Caco-2 (cell line): ENCODE measurements at regions not wholly inside any gene's neighbourhood (a gene's known extent, or its start where the extent isn't known, plus 50 kb on each side); places are given as distances from the start of the nearest gene placed in this dataset.

Experiments
- BruUV-seq: library from RNA; stranded (reverse); fragments of 400-500 nt; replicated peaks from 2 replicates; lab custom pipeline; 2021; lab: Mats Ljungman, UMichigan
- CTCF ChIA-PET: fragments of 300-600 bp; sonication (Branson Sonifier 250); formaldehyde crosslinking; loops from one replicate; lab custom pipeline; 2022; ENCODE audit warnings: antibody characterized with exemption; lab: Charles Lee
- POLR2A ChIA-PET: fragments of 300-600 bp; sonication (Branson Sonifier 250); formaldehyde crosslinking; loops from one replicate; lab custom pipeline; 2022; ENCODE audit warnings: antibody characterized with exemption; lab: Charles Lee
- DNase-seq, 2 experiments: peaks; one replicate each; pipeline versions ENCODE4 v3.0.0 to v3.0.0-alpha.2; 2020 to 2022
- H3K27me3 ChIP-seq: replicated peaks from 2 replicates; pipeline ENCODE4 v1.6.0; 2011; ENCODE audit warnings: low read length; ENCODE audit not compliant: control insufficient read depth, insufficient read depth
- H3K36me3 ChIP-seq: 2 replicates; pipeline ENCODE4 v1.5.1; 2011; ENCODE audit warnings: low read length; ENCODE audit not compliant: control insufficient read depth, insufficient read depth
- H3K4me1 ChIP-seq: fragments of 250-450 bp; sonication (Bioruptor Pico); 2 replicates; pipeline ENCODE4 v1.5.1; 2020; ENCODE audit warnings: mild to moderate bottlenecking
- H3K4me3 ChIP-seq: 2 replicates; pipeline ENCODE4 v1.5.1; 2011; ENCODE audit warnings: low read depth, mild to moderate bottlenecking, control low read depth, low read length
- H3K9me3 ChIP-seq: fragments of 250-450 bp; sonication (Bioruptor Pico); 2 replicates; pipeline ENCODE4 v1.5.1; 2020; ENCODE audit warnings: mild to moderate bottlenecking, moderate library complexity
- H3K27ac Mint-ChIP-seq: one replicate; pipeline ENCODE4 v1.8.0; 2022; ENCODE audit warnings: mixed read lengths; ENCODE audit not compliant: unreplicated experiment
- H3K27me3 Mint-ChIP-seq: one replicate; pipeline ENCODE4 v1.8.0; 2022; ENCODE audit warnings: mixed read lengths; ENCODE audit not compliant: insufficient read depth, unreplicated experiment
- H3K36me3 Mint-ChIP-seq: one replicate; pipeline ENCODE4 v1.8.0; 2022; ENCODE audit warnings: mild to moderate bottlenecking, mixed read lengths; ENCODE audit not compliant: insufficient read depth, unreplicated experiment
- H3K4me1 Mint-ChIP-seq: one replicate; pipeline ENCODE4 v1.8.0; 2022; ENCODE audit warnings: low read depth, mixed read lengths; ENCODE audit not compliant: unreplicated experiment
- H3K4me3 Mint-ChIP-seq: one replicate; pipeline ENCODE4 v1.8.0; 2022; ENCODE audit warnings: mild to moderate bottlenecking, moderate library complexity, mixed read lengths; ENCODE audit not compliant: unreplicated experiment
- H3K9me3 Mint-ChIP-seq: one replicate; pipeline ENCODE4 v1.8.0; 2022; ENCODE audit warnings: mixed read lengths; ENCODE audit not compliant: unreplicated experiment
- intact Hi-C: fragments of 100-400 bp; cut with micrococcal nuclease; formaldehyde crosslinking; loops from one replicate; pipeline ENCODE4 v1.10.0; 2022; ENCODE audit not compliant: unreplicated experiment
- TF ChIP-seq, protein P1 (sequence below), 2 experiments: fragments of 200-600 bp in 1 of 2; IDR thresholded peaks; 1 replicate in 1 of 2; 2 replicates in 1 of 2; pipeline versions ENCODE4 v1.5.1 to v1.8.0; 2011 to 2022; ENCODE audit warnings: antibody characterized with exemption in 1 of 2, control low read depth in 1 of 2, inconsistent platforms in 1 of 2, low read depth in 1 of 2, low read length in 1 of 2, mild to moderate bottlenecking in 1 of 2, moderate library complexity in 1 of 2; ENCODE audit not compliant: insufficient read depth in 1 of 2, severe bottlenecking in 1 of 2, unreplicated experiment in 1 of 2

DNA sequence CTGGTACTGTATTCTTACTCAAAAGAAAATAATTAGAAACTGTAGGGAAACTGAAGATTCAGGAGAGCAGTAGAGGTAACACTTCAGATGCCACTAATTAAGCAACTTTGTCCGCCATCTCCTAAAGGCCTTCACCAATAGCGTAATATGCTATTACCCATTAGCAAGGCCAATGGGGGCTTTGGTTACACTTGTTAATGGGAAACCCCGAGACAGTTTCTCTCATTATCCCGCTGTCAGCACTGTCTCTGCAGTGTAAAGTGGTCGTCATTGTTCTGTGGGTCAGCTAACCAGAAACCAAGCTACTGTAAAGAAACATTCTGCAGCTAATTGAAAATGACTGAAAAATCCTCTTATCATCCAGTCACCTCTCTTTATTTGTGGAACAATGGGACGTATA, 468.0 kb upstream of the POU3F2 start:
- no peak overlapping the region for H3K4me3 ChIP-seq
- no peaks in the 10 kb centered on the region for H3K9me3 ChIP-seq
- Mint-ChIP-seq H3K4me1 (no peaks in the 10 kb centered on the region), H3K4me3 (no peak overlapping the region), H3K27ac (no peak overlapping the region), H3K9me3 (no peaks in the 10 kb centered on the region), H3K36me3 (no peaks in the 10 kb centered on the region), H3K27me3 (peaks cover 4% of the 10 kb centered on the region)
- TF ChIP-seq, protein P1, sequence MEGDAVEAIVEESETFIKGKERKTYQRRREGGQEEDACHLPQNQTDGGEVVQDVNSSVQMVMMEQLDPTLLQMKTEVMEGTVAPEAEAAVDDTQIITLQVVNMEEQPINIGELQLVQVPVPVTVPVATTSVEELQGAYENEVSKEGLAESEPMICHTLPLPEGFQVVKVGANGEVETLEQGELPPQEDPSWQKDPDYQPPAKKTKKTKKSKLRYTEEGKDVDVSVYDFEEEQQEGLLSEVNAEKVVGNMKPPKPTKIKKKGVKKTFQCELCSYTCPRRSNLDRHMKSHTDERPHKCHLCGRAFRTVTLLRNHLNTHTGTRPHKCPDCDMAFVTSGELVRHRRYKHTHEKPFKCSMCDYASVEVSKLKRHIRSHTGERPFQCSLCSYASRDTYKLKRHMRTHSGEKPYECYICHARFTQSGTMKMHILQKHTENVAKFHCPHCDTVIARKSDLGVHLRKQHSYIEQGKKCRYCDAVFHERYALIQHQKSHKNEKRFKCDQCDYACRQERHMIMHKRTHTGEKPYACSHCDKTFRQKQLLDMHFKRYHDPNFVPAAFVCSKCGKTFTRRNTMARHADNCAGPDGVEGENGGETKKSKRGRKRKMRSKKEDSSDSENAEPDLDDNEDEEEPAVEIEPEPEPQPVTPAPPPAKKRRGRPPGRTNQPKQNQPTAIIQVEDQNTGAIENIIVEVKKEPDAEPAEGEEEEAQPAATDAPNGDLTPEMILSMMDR (IDR thresholded peaks at IDR 0.05; ENCODE audit: insufficient read depth in 1 of 2, low read depth in 1 of 2, low read length in 1 of 2, severe bottlenecking in 1 of 2, unreplicated experiment in 1 of 2), result no peak
- ChIA-PET CTCF (no interaction called here), POLR2A (no interaction called here)
- H3K4me1 ChIP-seq, result no peaks in the 10 kb centered on the region
- no peaks in the 10 kb centered on the region for H3K36me3 ChIP-seq
- no peaks in the 10 kb centered on the region for H3K27me3 ChIP-seq
- BruUV-seq, result no TSS peak
- no peak for DNase-seq
- intact Hi-C loops, result no loop called here

DNA sequence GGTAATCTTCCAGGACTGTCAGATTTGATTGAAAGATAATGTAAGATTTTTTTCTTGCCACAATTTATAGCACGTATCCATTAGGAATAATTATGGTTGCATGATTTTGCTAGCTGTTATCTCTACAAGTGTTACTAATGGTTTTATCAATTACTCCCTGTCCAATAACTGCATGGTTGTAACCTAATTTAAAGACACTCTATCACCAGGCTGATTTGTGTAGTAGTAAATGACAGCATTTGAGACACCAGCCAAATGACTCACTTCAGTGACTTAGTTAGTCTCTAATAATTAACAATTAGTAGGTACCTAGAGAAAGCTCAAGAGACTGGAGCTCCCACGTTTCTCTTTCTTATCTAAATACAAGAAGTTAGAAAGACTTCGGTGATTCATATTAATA, 453.8 kb upstream of the POU3F2 start:
- no peaks in the 10 kb centered on the region for H3K27me3 ChIP-seq
- ChIA-PET POLR2A (no interaction called here), CTCF (no interaction called here)
- H3K9me3 ChIP-seq, result no peaks in the 10 kb centered on the region
- Mint-ChIP-seq H3K27ac (no peak overlapping the region), H3K4me3 (no peak overlapping the region), H3K36me3 (no peaks in the 10 kb centered on the region), H3K4me1 (no peaks in the 10 kb centered on the region), H3K9me3 (no peaks in the 10 kb centered on the region), H3K27me3 (no peaks in the 10 kb centered on the region)
- no TSS peak for BruUV-seq
- no peaks in the 10 kb centered on the region for H3K4me1 ChIP-seq
- TF ChIP-seq, protein P1 (IDR thresholded peaks at IDR 0.05; ENCODE audit: insufficient read depth in 1 of 2, low read depth in 1 of 2, low read length in 1 of 2, severe bottlenecking in 1 of 2, unreplicated experiment in 1 of 2), result no peak
- H3K36me3 ChIP-seq, result no peaks in the 10 kb centered on the region
- intact Hi-C loops, result no loop called here
- no peak overlapping the region for H3K4me3 ChIP-seq
- no peak for DNase-seq

DNA sequence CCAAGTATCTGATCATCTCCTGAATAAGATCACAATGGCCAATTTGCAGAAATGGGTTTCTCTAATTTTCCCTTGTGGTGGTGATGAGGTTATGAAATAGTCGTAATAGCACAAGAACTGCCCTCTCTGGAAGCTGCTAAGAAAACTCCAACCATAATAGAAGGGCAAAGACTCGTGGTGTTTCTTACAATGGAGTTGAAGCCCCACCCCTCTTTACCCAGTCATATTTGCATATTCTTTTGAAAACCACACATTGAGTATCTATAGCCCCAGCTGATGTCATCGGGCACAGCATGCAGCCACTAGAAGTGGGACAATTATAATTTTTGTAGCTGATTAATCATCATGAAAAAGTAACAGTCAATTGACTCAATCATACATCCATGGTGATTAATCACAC, 452.1 kb upstream of the POU3F2 start:
- H3K36me3 Mint-ChIP-seq, result no peaks in the 10 kb centered on the region
- Histone ChIP-seq H3K36me3 (no peaks in the 10 kb centered on the region; the same call in 1 of the 2 replicates), H3K9me3 (no peaks in the 10 kb centered on the region), H3K4me3 (no peak overlapping the region), H3K4me1 (no peaks in the 10 kb centered on the region), H3K27me3 (no peaks in the 10 kb centered on the region)
- no peak overlapping the region for H3K27ac Mint-ChIP-seq
- BruUV-seq, result no TSS peak
- H3K4me1 Mint-ChIP-seq, result no peaks in the 10 kb centered on the region
- no peaks in the 10 kb centered on the region for H3K9me3 Mint-ChIP-seq
- no peak overlapping the region for H3K4me3 Mint-ChIP-seq
- ChIA-PET POLR2A (no interaction called here), CTCF (no interaction called here)
- H3K27me3 Mint-ChIP-seq, result no peaks in the 10 kb centered on the region
- no peak for DNase-seq
- intact Hi-C loops, result no loop called here
- TF ChIP-seq, protein P1 (IDR thresholded peaks at IDR 0.05; ENCODE audit: insufficient read depth in 1 of 2, low read depth in 1 of 2, low read length in 1 of 2, severe bottlenecking in 1 of 2, unreplicated experiment in 1 of 2), result no peak
